ENCODE measurements at regions not wholly inside any gene's neighbourhood (a gene's known extent, or its start where the extent isn't known, plus 50 kb on each side); places are given as distances from the start of the nearest gene placed in this dataset.
"Not testable (repeated sequence)": the region's sequence is repeated elsewhere in the genome, so short reads cannot be mapped to it uniquely, and the experiment has no call there.

- no peak for DNase-seq (ENCODE audit: low spot score)
Observed at GRCh38 chr4:108458681-108459080, 161.7 kb upstream of the RPL34 start.

DNA sequence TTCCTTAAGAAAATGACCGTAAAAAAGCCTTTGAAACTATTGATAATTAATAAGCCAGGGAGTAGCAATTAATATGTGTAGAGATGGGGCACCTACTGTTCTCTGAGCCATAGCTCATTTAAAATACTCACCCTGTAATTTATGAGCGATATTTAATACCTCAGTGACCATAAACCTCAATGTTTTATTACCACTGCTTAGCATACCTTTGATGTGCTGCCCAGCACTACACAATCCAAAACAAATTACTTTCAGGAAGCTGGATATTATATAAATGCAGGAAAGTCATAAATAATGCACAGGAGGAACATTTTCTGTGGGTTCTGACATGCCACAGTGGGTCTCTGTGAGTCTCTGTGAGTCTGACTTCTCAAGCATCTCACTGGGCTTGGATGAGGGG lies 166.1 kb upstream of the RPL34 start:
- no peak for DNase-seq (ENCODE audit: low spot score)

DNA sequence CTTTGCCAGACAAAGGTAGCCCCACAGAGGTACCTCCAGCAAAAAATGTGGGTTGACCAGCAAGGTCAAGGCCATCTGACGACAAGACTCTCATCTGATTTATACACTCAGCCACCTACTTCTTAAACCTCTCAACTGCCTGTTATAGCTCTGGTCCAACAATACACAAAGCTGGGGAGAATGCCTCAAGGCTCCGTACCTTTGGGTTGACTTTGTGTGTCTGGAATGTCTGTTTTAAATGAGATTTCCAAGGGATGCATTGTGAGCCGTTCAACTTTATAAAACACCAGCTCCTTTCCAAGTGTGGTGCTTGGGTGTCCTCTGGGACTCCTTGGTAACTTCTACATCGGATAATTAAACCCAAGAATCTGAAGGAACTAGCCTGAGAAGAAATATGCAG lies 167.0 kb upstream of the RPL34 start:
- no peak for DNase-seq (ENCODE audit: low spot score)

DNA sequence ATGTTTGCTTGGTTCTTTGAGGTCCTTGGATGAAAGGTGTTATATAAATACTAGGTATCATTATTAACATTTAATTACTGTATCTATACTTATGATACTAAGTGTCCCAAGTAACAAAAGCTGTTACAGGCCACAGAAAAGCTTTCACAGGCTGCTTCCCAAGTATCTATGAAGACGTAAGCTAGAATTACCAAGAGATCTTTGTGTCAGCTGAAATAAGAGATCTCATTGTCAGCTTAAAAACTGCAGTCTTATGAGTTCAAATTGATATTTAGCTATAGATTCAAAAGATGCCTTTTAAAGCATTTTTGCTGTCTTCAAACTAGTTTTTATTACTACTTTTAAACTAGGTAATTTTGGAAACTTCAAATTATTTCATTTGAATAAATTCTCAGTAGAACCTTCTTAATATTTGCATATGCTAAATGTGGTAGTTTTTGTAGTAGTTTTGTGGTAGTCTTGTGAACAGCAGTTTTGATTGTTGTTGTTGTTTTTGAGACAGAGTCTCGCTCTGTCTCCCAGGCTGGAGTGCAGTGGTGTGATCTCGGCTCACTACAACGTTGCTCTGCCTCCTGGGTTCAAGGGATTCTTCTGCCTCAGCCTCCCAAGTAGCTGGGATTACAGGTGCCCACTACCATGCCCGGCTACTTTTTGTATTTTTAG lies 170.0 kb upstream of the RPL34 start:
- no peak for DNase-seq (ENCODE audit: low spot score)

GRCh38 chr4:108449129-108449528 lies 171.2 kb upstream of the RPL34 start:
- no peak for DNase-seq (ENCODE audit: low spot score)

- no peak for DNase-seq (ENCODE audit: low spot score)
Observed at GRCh38 chr4:108446556-108446955, 173.8 kb upstream of the RPL34 start.

DNA sequence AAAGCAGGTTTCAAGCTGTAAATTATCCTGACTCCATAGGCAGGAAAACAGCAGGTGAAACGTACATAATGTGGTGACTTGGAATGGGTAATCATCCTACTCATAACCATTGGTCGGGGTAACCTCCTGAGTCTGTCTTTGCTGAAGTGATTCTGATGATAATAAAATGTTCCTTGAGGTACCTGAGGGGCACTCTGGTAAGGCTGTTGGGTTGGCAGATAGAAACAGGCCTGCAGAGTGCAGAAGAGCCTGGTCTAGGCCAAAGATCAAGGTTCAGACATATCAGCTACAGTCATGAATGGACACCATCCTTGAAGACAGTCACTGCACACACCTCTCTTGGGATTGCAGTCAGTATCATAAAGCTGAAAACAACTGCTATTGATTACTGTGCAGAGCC lies 174.7 kb upstream of the RPL34 start:
- no peak for DNase-seq (ENCODE audit: low spot score)

DNA sequence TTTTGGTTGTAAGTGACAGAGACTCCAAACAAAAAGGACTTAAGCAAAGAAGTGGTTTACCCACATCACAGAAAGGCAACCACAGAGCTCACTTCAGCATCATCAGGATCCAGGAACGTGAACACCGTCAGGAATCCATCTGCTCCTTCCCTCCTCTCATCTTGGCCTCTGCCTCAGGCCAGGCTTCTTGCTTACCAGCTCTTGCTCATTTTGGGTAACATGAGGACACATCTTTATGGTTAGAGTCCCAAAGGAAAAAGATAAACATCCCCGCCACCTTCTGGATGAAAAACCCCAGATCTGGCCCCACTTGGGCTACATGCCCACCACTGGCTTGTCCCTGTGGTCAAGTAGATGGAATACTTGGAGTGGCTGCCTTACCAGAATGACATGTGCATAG lies 176.8 kb upstream of the RPL34 start:
- no peak for DNase-seq (ENCODE audit: low spot score)

- no peak for DNase-seq (ENCODE audit: low spot score)
Observed at GRCh38 chr4:108433832-108434231, 186.5 kb upstream of the RPL34 start.

- not testable (repeated sequence) for DNase-seq (ENCODE audit: low spot score)
Observed at GRCh38 chr4:108433394-108433793, 187.0 kb upstream of the RPL34 start.

GRCh38 chr4:108432418-108432817 lies 188.0 kb upstream of the RPL34 start:
- no peak for DNase-seq (ENCODE audit: low spot score)

GRCh38 chr4:108431986-108432385 lies 188.4 kb upstream of the RPL34 start:
- DNase-seq (ENCODE audit: low spot score), result no peak

GRCh38 chr4:108430921-108431320 lies 189.5 kb upstream of the RPL34 start:
- DNase-seq (ENCODE audit: low spot score), result no peak

- no peak for DNase-seq (ENCODE audit: low spot score)
Observed at GRCh38 chr4:108429662-108430061, 190.7 kb upstream of the RPL34 start.

- no peak for DNase-seq (ENCODE audit: low spot score)
Observed at GRCh38 chr4:108428923-108429322, 191.5 kb upstream of the RPL34 start.

DNA sequence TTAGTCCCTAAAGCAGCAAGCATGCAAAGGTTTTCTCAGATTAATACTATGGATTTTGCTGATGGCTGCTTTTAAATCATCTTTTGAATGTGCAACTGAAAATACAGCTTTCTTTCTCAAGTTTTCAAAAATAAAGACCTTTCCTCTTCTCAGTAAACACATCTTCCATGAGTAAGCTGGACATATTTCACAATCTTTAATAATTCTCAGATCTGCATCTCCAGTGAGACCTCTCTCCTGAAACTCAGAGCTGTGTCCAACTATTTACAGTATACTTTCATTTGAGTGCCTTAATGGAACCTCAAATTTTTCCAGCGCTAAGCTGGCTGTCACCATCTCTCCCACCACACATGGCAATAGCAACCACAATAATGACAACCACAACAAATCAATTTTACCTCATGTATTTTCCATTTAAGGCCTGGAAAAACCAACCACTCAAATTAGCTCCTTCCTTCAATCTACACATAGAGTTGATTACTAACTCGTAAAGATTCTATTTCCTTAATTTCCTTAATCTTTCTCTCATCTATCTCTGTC lies 192.4 kb upstream of the RPL34 start:
- DNase-seq (ENCODE audit: low spot score), result no peak

- DNase-seq (ENCODE audit: low spot score), result no peak
Observed at GRCh38 chr4:108426493-108426892, 193.9 kb upstream of the RPL34 start.

DNA sequence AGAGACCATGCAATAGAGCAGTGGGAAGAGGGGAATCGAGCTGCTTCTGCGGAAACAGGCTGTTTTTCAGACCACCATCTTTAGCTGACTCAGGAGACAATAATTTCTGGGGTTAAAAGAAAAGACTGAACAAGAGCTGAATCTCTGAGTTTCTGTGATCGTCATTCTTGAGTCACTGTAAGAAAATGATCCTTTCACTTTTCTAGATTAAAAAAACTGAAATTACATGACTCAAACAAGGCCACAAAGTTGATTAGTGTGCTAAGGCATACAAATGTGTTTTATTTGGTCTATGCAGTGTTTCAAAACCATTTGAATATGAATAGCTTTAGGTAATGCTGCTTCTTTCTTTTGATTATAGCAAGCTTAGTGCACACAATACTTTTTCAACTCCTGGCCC lies 194.4 kb upstream of the RPL34 start:
- DNase-seq (ENCODE audit: low spot score), result no peak

- no peak for DNase-seq (ENCODE audit: low spot score)
Observed at GRCh38 chr4:108417923-108418322, 202.5 kb upstream of the RPL34 start.

- no peak for DNase-seq (ENCODE audit: low spot score)
Observed at GRCh38 chr4:108416831-108417230, 203.5 kb upstream of the RPL34 start.

GRCh38 chr4:108415389-108415788 lies 205.0 kb upstream of the RPL34 start:
- DNase-seq (ENCODE audit: low spot score), result no peak

GRCh38 chr4:108411836-108412235 lies 208.5 kb upstream of the RPL34 start:
- no peak for DNase-seq (ENCODE audit: low spot score)

- not testable (repeated sequence) for DNase-seq (ENCODE audit: low spot score)
Observed at GRCh38 chr4:108409691-108410090, 210.7 kb upstream of the RPL34 start.

DNA sequence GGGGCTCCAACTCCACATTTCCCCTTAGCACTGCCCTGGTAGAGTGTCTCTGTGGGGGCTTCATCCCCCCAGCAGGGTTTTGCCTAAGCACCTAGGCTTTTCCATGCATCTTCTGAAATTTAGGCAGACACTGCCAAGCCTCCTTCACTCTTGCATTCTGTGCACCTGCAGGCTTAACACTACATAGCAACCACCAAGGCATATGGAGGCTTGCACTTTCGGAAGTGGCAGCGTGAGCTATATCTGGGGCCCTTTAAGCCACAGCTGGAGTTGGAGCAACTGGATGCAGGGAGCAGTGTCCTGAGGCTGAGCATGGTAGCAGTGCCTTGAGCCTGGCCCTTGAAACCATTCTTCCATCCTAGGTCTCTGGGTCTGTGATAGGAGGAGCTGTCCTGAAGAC lies 214.8 kb upstream of the RPL34 start:
- no peak for DNase-seq (ENCODE audit: low spot score)

All from germinal center (tissue), 1 donor.